ENCODE measurements at regions not wholly inside any gene's neighbourhood (a gene's known extent, or its start where the extent isn't known, plus 50 kb on each side); places are given as distances from the start of the nearest gene placed in this dataset.

DNA sequence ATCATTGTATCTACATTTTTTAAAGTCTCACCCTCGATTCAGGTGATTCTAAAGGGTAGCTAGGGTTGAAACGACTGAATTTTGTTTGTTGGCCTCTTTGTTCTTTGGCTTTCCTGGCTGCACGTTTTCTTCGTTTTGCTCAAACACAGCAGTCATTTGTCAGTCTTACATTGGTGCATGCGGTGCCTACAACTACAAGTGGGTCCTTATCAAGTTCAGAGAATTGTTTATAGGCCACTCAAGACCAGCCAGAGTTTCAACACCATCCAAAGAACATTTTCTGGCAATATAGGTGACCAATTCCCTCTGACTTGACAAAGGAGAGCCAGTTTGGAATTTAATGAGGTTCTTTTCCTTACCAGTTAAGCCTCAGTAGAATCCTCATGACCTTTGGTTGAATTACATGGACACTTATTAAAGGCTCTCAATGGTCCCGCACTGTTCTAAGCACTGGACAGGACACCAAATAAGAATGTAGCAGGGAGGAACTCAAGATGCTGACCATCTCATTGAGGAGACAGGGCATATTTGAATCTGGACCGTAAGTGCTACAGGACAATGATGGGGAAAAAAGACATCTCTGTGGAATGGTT is 119.0 kb upstream of the DMRT1 start:
- TF ChIP-seq EZH2phosphoT487 (IDR thresholded peaks at IDR 0.05; ENCODE audit: borderline replicate concordance, low read length) (no peak), EZH2 (IDR thresholded peaks at IDR 0.05; ENCODE audit: low read length, unreplicated experiment) (no peak)
- TF ChIP-seq, protein P1, sequence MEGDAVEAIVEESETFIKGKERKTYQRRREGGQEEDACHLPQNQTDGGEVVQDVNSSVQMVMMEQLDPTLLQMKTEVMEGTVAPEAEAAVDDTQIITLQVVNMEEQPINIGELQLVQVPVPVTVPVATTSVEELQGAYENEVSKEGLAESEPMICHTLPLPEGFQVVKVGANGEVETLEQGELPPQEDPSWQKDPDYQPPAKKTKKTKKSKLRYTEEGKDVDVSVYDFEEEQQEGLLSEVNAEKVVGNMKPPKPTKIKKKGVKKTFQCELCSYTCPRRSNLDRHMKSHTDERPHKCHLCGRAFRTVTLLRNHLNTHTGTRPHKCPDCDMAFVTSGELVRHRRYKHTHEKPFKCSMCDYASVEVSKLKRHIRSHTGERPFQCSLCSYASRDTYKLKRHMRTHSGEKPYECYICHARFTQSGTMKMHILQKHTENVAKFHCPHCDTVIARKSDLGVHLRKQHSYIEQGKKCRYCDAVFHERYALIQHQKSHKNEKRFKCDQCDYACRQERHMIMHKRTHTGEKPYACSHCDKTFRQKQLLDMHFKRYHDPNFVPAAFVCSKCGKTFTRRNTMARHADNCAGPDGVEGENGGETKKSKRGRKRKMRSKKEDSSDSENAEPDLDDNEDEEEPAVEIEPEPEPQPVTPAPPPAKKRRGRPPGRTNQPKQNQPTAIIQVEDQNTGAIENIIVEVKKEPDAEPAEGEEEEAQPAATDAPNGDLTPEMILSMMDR (conservative IDR thresholded peaks at IDR 0.05; ENCODE audit: low read depth, low read length) = no peak
